Glutamatergic neuron (in vitro differentiated cells): ENCODE measurements at regions not wholly inside any gene's neighbourhood (a gene's known extent, or its start where the extent isn't known, plus 50 kb on each side); places are given as distances from the start of the nearest gene placed in this dataset.

Experiments
- DNase-seq: peaks from one replicate; pipeline ENCODE4 v3.0.0; 2022
- H3K27ac Mint-ChIP-seq: one replicate; pipeline ENCODE4 v1.8.0; 2020; ENCODE audit warnings: mild to moderate bottlenecking, mixed read lengths, inconsistent platforms; ENCODE audit not compliant: unreplicated experiment
- H3K27me3 Mint-ChIP-seq: one replicate; pipeline ENCODE4 v1.8.0; 2020; ENCODE audit warnings: mild to moderate bottlenecking, moderate library complexity, mixed read lengths, inconsistent platforms; ENCODE audit not compliant: unreplicated experiment
- H3K36me3 Mint-ChIP-seq: one replicate; pipeline ENCODE4 v1.8.0; 2020; ENCODE audit warnings: mild to moderate bottlenecking, mixed read lengths, inconsistent platforms; ENCODE audit not compliant: unreplicated experiment
- H3K4me1 Mint-ChIP-seq: one replicate; pipeline ENCODE4 v1.8.0; 2020; ENCODE audit warnings: mild to moderate bottlenecking, low read depth, mixed read lengths, inconsistent platforms; ENCODE audit not compliant: unreplicated experiment
- H3K4me3 Mint-ChIP-seq: one replicate; pipeline ENCODE4 v1.8.0; 2020; ENCODE audit warnings: mild to moderate bottlenecking, mixed read lengths, inconsistent platforms; ENCODE audit not compliant: unreplicated experiment
- H3K9me3 Mint-ChIP-seq: one replicate; pipeline ENCODE4 v1.8.0; 2020; ENCODE audit warnings: mild to moderate bottlenecking, moderate library complexity, mixed read lengths, inconsistent platforms; ENCODE audit not compliant: unreplicated experiment
- TF ChIP-seq, protein P1 (sequence below): fragments of 200-600 bp; sonication (generic); IDR thresholded peaks from one replicate; pipeline ENCODE4 v1.5.0; 2021; ENCODE audit not compliant: partially characterized antibody, unreplicated experiment

DNA sequence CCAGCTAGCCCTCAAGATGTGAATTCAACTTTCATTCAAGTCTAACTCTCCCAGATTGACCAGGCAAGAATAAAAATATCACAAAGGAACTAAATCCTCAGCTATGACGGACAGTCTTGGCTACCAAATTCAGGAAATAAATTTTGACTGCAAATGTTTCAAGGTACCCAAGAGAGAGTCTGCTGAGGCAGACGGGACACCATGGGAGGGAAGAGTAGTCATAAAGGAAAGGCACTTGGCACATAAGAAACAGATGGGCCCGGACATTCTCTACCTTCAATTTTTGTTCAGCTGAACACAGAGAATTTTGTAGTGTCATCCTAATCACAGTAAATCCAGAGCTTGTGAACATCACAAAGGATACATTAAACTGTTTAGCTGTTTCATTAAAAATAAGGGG, 390.0 kb downstream of the DTWD2 start:
- TF ChIP-seq, protein P1, sequence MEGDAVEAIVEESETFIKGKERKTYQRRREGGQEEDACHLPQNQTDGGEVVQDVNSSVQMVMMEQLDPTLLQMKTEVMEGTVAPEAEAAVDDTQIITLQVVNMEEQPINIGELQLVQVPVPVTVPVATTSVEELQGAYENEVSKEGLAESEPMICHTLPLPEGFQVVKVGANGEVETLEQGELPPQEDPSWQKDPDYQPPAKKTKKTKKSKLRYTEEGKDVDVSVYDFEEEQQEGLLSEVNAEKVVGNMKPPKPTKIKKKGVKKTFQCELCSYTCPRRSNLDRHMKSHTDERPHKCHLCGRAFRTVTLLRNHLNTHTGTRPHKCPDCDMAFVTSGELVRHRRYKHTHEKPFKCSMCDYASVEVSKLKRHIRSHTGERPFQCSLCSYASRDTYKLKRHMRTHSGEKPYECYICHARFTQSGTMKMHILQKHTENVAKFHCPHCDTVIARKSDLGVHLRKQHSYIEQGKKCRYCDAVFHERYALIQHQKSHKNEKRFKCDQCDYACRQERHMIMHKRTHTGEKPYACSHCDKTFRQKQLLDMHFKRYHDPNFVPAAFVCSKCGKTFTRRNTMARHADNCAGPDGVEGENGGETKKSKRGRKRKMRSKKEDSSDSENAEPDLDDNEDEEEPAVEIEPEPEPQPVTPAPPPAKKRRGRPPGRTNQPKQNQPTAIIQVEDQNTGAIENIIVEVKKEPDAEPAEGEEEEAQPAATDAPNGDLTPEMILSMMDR, result no peak
- H3K27me3 Mint-ChIP-seq, result no peaks in the 10 kb centered on the region
- H3K9me3 Mint-ChIP-seq, result no peaks in the 10 kb centered on the region
- no peaks in the 10 kb centered on the region for H3K36me3 Mint-ChIP-seq
- no peak overlapping the region for H3K4me3 Mint-ChIP-seq
- H3K27ac Mint-ChIP-seq, result peak overlapping the region; percentile 49
- H3K4me1 Mint-ChIP-seq, result peaks cover 12% of the 10 kb centered on the region
- no peak for DNase-seq

DNA sequence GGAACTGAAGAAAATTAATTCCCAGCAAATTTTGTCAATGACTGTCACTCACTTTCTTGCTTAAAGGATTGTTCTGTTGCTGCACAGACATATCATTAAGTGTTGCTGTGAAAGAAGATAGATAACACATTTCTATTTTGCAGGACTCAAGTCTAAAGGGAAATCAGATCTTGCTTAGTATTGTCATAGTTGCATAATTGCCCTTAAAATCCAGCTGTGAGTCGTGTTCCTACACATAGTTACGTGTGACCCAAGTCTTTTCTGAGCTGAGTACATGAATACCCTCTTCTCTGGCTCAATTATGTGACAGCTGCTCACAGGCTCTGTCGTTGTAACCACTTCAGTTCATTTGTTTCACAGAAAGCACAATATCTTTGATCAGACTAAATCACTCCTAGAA, 390.8 kb downstream of the DTWD2 start:
- peaks cover 12% of the 10 kb centered on the region for H3K4me1 Mint-ChIP-seq
- H3K27me3 Mint-ChIP-seq, result no peaks in the 10 kb centered on the region
- H3K27ac Mint-ChIP-seq, result peak overlapping the region; percentile 25
- no peak for DNase-seq
- TF ChIP-seq, protein P1, result no peak
- no peaks in the 10 kb centered on the region for H3K36me3 Mint-ChIP-seq
- H3K9me3 Mint-ChIP-seq, result no peaks in the 10 kb centered on the region
- H3K4me3 Mint-ChIP-seq, result no peak overlapping the region

DNA sequence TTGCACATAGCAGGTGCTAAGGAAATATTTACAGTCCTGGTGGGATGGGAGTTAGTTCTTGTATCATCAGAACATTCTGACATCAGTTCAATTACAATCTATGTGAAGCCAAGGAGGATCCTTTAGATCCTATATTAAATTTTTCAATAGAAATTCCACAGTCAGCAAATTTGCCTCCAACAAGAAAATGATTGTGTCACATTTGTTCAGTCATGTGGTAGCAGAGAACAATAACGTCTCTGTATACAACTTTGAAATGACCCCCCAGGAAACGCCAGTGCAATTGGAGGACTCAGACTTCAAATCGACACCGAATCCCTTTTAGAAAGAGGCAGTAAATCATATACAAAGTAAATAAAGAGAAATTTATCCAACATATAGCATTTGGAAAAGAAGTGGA, 392.1 kb downstream of the DTWD2 start:
- no peaks in the 10 kb centered on the region for H3K9me3 Mint-ChIP-seq
- no peaks in the 10 kb centered on the region for H3K36me3 Mint-ChIP-seq
- no peak overlapping the region for H3K27ac Mint-ChIP-seq
- peaks cover 17% of the 10 kb centered on the region for H3K4me1 Mint-ChIP-seq
- H3K27me3 Mint-ChIP-seq, result no peaks in the 10 kb centered on the region
- no peak overlapping the region for H3K4me3 Mint-ChIP-seq
- DNase-seq, result no peak
- TF ChIP-seq, protein P1, result no peak

DNA sequence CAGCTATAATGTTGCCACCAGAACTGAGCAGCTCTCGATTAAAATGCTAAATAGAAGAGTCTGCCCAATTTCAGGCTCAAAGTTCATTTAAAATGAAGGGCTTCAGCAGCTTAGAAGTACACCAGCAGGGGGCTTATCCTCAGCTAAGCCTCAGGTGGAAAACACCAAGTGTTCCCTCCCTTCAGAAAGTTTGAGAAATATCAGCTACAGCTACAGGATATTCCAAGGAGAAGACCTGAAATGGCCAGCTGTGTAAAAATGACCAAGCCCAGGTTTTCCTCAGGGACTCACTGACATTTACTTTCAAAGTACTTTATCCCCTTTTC, 395.4 kb downstream of the DTWD2 start:
- Mint-ChIP-seq H3K9me3 (no peaks in the 10 kb centered on the region), H3K4me1 (peaks cover 12% of the 10 kb centered on the region), H3K27ac (no peak overlapping the region), H3K36me3 (no peaks in the 10 kb centered on the region), H3K4me3 (no peak overlapping the region), H3K27me3 (no peaks in the 10 kb centered on the region)
- no peak for DNase-seq
- TF ChIP-seq, protein P1, result peak; percentile 13

DNA sequence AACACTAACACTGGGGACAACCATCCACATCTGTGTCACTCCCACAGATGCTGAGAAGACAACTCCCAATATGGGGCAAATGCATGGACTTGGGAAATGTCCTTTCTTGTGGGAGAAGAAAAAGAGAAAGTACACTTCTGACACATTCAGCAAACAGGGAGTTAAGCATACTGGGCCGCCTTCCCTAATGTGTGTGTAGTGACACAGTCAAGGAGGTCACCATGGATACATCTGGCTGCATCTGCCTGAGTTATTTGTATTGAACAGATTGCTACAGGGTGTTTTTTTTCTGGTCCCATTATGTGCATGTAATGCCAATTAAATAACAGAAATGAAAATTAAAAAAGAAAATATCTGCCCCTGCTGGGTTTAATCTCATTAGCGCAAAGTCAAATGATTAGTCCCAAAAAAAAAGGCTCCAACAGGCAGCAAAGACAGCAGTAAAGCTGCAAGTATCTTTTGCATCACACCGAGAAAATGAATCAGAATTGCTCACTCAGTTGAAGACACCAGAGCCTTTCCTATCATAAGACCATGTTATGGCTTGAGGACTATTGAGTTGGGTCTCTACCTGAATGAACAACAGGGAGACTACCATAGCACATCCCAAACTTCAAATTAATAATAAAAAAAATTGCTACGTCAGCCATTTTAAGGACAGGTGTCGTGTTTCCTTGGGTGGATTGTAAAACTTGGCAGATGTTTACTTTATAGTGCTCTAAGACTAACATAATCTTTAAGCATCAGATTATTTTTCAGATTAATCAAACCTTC, 395.9 kb downstream of the DTWD2 start:
- no peaks in the 10 kb centered on the region for H3K27me3 Mint-ChIP-seq
- H3K27ac Mint-ChIP-seq, result no peak overlapping the region
- no peak for DNase-seq
- H3K9me3 Mint-ChIP-seq, result no peaks in the 10 kb centered on the region
- TF ChIP-seq, protein P1, result no peak
- peaks cover 6% of the 10 kb centered on the region for H3K4me1 Mint-ChIP-seq
- H3K4me3 Mint-ChIP-seq, result no peak overlapping the region
- no peaks in the 10 kb centered on the region for H3K36me3 Mint-ChIP-seq
